ENCODE measurements at regions not wholly inside any gene's neighbourhood (a gene's known extent, or its start where the extent isn't known, plus 50 kb on each side); places are given as distances from the start of the nearest gene placed in this dataset.
"Not testable (repeated sequence)": the region's sequence is repeated elsewhere in the genome, so short reads cannot be mapped to it uniquely, and the experiment has no call there.

DNA sequence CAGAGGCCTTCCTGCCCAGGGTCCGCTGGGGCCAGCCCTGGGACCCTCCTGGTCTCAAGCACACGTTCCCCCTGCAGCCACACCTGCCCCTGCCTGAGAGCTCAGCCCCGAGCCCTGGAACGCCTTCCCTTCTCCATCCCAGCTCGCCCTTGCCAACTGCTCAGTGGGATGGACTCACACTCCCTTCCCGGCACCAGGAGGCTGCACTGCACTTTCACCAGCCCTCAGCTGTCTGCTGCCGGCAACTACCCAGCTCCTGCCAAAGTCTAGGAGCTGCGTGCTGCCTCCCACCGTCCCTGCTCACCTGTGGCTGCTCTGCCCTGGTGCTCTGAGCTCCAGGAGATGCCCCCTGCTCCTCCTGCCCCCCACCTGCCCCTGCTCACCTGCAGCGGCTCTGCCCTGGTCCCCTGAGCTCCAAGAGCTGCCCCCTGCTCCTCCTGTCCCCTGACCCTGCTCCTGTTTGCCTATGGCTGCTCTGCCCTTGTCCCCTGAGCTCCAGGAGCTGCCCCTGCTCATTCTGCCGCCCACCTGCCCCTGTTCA lies 246.4 kb downstream of the TMEM121 start:
- H3K4me1 Mint-ChIP-seq, H3K27ac Mint-ChIP-seq, H3K36me3 Mint-ChIP-seq, DNase-seq, H3K9me3 Mint-ChIP-seq, POLR2A ChIA-PET, ATAC-seq: not testable (repeated sequence)
- peak overlapping the region in 1 of 10 donors; percentile 34 for H3K4me3 Mint-ChIP-seq
- peaks cover 0 to 25% (median 12%) of the 10 kb centered on the region in 5 donors for H3K27me3 Mint-ChIP-seq

DNA sequence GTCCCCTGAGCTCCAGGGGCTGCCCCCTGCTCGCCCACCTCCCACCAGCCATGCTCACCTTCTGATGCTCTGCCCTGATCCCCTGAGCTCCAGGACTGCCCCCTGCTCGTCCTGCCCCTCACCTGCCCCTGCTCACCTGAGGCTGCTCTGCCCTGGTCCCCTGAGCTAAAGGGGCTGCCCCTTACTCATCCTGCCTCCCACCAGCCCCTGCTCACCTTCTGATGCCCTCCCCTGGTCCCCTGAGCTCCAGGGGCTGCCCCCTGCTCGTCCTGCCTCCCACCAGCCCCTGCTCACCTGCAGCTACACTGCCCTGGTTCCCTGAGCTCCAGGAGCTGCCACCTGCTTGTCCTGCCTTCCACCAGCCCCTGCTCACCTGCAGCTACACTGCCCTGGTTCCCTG lies 247.2 kb downstream of the TMEM121 start:
- Mint-ChIP-seq H3K9me3 (peaks cover 0 to 14% (median 10%) of the 10 kb centered on the region in 9 donors), H3K27ac (no peak overlapping the region), H3K4me1 (peaks cover 0 to 10% (median 3%) of the 10 kb centered on the region in 4 donors), H3K27me3 (peaks cover 0 to 28% (median 13%) of the 10 kb centered on the region in 5 donors), H3K36me3 (peaks cover 0 to 8% (median 0%) of the 10 kb centered on the region in 3 donors), H3K4me3 (peak overlapping the region in 1 of 10 donors; percentile 42)
- ATAC-seq (no peak), DNase-seq (no peak)
- POLR2A ChIA-PET = interaction anchor here (0.8 kb wide), 1 partner anchor 44 kb away, joined by 3 read pairs; no protein-coding TSS in a partner anchor

DNA sequence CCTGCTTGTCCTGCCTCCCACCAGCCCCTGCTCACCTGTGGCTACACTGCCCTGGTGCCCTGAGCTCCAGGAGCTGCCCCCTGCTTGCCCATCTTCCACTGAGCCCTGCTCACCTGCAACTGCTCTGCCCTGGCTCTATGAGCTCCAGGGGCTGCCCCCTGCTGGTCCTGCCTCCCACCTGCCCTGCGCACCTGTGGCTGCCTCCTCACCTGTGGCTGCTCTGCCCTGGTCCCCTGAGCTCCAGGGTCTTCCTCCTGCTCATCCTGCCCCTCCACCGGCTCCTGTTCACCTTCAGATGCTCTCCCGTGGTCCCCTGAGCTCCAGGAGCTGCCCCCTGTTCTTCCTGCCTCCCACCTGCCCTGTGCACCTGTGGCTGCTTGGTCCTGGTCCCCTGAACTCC lies 247.6 kb downstream of the TMEM121 start:
- Mint-ChIP-seq H3K4me1 (peaks cover 0 to 10% (median 3%) of the 10 kb centered on the region in 4 donors), H3K27ac (peak overlapping the region in 1 of 10 donors; percentile 66)

DNA sequence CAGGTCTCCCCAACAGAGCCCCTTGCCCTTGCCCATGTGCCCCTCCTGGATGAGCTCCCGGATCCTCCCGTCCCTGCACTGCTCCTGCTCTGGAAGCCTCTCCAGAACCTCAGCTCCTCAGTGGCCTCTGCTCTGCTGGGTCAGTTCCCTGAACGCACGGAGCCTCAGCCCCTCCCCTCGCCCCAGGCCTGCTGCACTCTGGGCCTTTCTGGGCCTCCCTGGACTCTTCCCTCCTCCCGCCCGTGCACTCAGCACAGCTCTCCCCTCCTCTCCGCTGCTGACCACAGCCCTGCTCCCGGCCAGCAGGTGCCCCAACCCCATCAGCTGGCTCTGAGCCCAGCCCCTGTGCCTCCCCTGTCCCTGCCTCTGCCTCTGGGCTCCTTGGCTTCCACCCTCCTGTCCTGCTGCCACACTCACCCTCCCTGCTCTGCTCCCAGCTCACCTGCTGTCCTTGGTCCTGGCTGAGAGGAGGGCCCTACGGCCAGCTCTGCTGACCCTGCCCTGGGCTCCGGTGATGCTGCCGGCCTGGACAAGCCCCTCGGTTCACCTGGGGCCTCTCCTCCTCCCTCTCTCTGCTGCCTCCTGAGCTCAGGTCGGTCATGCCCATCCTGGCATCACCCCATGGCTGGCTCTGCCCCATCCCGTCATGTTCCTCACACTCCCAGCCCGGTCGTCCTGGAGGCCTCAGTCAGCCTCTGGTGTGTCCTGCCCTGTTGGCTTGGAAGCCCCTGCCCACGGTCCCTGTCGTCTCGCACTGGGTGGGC lies 248.4 kb downstream of the TMEM121 start:
- not testable (repeated sequence) for DNase-seq, ATAC-seq, H3K4me3 Mint-ChIP-seq
- H3K9me3 Mint-ChIP-seq = peaks cover 5 to 26% (median 21%) of the 10 kb centered on the region in 9 donors
- H3K36me3 Mint-ChIP-seq = peaks cover 0 to 19% (median 0%) of the 10 kb centered on the region in 3 donors
- peaks cover 0 to 10% (median 3%) of the 10 kb centered on the region in 4 donors for H3K4me1 Mint-ChIP-seq
- H3K27me3 Mint-ChIP-seq = peaks cover 0 to 28% (median 13%) of the 10 kb centered on the region in 5 donors
- POLR2A ChIA-PET = interaction anchor here (0.8 kb wide), 1 partner anchor 43 kb away, joined by 3 read pairs; no protein-coding TSS in a partner anchor
- peak overlapping the region in 2 of 10 donors; percentile 17 to 66 for H3K27ac Mint-ChIP-seq

More for the DNA sequence above, 247.6 kb downstream of the TMEM121 start:
- H3K36me3 Mint-ChIP-seq = peaks cover 0 to 12% (median 0%) of the 10 kb centered on the region in 3 donors
- peaks cover 0 to 19% (median 14%) of the 10 kb centered on the region in 9 donors for H3K9me3 Mint-ChIP-seq
- peak overlapping the region in 1 of 10 donors; percentile 42 for H3K4me3 Mint-ChIP-seq
- ATAC-seq = no peak
- POLR2A ChIA-PET = interaction anchor here (0.8 kb wide), 1 partner anchor 44 kb away, joined by 3 read pairs; no protein-coding TSS in a partner anchor
- DNase-seq = no peak
- peaks cover 0 to 28% (median 13%) of the 10 kb centered on the region in 5 donors for H3K27me3 Mint-ChIP-seq

DNA sequence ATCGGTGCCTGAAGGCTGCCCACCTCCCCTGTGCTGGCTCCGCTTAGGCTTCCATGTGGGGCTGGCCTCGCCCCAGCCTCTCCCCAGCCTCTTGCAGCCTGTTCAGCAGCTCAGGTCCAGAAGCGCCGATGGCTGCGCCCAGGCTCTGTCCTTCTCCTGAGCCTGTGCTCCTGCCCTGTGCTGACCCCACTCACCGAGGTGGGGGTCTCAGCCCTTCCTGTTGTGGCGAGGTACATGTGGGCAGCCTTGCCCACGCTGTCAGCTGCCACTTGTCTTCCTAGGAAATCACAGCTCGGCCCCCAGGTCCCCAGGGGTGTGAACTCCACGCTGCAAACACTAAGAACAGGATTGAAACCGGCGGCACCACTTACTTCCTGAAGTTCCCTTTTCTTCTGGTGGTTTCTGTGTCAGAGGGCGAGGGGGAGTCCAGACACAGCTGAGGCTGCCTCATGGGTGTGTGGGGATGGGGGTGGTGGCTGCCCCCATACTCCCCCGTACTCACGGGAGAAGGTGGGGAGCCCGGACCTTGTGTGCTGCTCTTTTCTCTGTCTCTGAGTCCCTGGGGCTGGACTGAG lies 249.1 kb downstream of the TMEM121 start:
- Mint-ChIP-seq H3K36me3 (peaks cover 0 to 22% (median 2%) of the 10 kb centered on the region in 3 donors), H3K4me3 (peak overlapping the region in 2 of 10 donors; percentile 28 to 72), H3K4me1 (peaks cover 0 to 10% (median 3%) of the 10 kb centered on the region in 4 donors), H3K9me3 (peaks cover 7 to 32% (median 28%) of the 10 kb centered on the region in 9 donors), H3K27ac (peak overlapping the region in 3 of 10 donors; percentile 4 to 68 (median 13)), H3K27me3 (peaks cover 0 to 28% (median 13%) of the 10 kb centered on the region in 5 donors)
- ATAC-seq, DNase-seq, POLR2A ChIA-PET: not testable (repeated sequence)

DNA sequence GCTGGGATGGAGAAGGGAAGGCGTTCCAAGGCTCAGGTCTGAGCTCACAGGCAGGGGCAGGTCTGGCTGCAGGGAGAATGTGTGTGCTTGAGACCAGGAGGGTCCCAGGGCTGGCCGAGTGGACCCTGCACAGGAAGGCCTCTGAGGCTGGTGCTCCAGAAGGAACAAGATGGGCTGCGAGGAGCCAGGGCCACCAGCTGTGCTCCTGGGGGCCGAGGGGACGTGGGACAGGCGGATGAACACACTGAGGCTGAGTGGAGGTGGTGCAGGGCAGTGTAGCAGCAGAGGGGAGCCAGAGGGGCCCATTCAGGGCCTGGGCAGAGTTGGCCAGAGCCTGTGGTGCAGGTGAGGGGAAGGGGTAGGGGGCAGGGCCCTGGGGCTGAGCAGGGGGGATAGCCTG lies 249.7 kb downstream of the TMEM121 start:
- ATAC-seq = not testable (repeated sequence)

DNA sequence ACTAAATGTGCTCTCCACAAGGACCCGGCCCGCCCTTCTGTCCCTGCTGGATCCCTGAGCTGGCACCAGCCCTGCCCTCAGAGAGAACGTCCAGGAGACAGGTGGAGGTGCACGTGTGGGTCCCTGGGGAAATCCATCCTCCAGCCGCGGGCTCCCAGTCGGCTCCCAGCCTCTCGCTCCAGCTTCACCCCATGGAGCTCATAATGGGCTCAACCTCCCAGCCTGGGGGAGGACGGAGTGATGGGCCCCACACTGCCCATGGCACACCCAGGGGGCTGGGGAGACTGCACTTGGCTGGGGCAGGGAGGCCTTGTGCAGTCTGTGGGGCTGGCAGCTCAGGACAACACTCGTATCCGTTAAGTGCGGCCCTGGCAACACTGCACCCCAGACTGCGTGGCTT lies 250.5 kb downstream of the TMEM121 start:
- POLR2A ChIA-PET = no interaction called here
- H3K27me3 Mint-ChIP-seq = peaks cover 0 to 28% (median 13%) of the 10 kb centered on the region in 5 donors
- no peak for DNase-seq
- H3K4me1 Mint-ChIP-seq = peaks cover 0 to 10% (median 3%) of the 10 kb centered on the region in 4 donors
- no peak for ATAC-seq
- H3K9me3 Mint-ChIP-seq = peaks cover 11 to 47% (median 41%) of the 10 kb centered on the region in 9 donors
- no peak overlapping the region for H3K27ac Mint-ChIP-seq
- peaks cover 0 to 37% (median 5%) of the 10 kb centered on the region in 3 donors for H3K36me3 Mint-ChIP-seq
- no peak overlapping the region for H3K4me3 Mint-ChIP-seq

More for the DNA sequence above, 249.7 kb downstream of the TMEM121 start:
- Mint-ChIP-seq H3K36me3 (peaks cover 0 to 29% (median 5%) of the 10 kb centered on the region in 3 donors), H3K27me3 (peaks cover 0 to 28% (median 13%) of the 10 kb centered on the region in 5 donors), H3K4me1 (peaks cover 0 to 10% (median 3%) of the 10 kb centered on the region in 4 donors), H3K9me3 (peaks cover 7 to 39% (median 35%) of the 10 kb centered on the region in 9 donors)
- POLR2A ChIA-PET, DNase-seq, H3K27ac Mint-ChIP-seq, H3K4me3 Mint-ChIP-seq: not testable (repeated sequence)

DNA sequence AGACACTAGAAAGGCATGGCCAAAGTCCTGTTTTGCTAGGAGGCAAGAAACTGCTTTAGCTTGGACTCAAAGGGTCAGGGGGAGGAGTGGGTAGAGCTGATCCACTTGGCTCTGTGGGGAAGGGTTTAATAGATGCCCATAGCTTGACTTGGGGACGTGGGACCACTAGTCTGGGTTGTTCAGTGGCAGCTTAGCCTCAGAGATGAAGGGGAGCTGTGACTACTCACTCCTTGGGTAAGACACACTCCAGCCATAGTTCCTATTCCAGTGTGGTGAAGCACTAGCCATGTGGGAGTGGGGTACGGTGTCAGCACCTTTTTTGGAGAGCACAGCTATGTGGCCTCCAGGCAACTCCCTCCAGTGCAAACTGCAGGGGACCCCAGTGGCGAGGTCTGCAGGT lies 257.3 kb downstream of the TMEM121 start:
- no peak overlapping the region for H3K27ac Mint-ChIP-seq
- H3K9me3 Mint-ChIP-seq = peaks cover 6 to 41% (median 37%) of the 10 kb centered on the region in 9 donors
- ATAC-seq (no peak), DNase-seq (no peak)
- peaks cover 0 to 2% (median 0%) of the 10 kb centered on the region in 4 donors for H3K4me1 Mint-ChIP-seq
- H3K4me3 Mint-ChIP-seq = no peak overlapping the region
- H3K27me3 Mint-ChIP-seq = peaks cover 3 to 25% (median 16%) of the 10 kb centered on the region in 5 donors
- POLR2A ChIA-PET = no interaction called here
- peaks cover 0 to 32% (median 5%) of the 10 kb centered on the region in 3 donors for H3K36me3 Mint-ChIP-seq

DNA sequence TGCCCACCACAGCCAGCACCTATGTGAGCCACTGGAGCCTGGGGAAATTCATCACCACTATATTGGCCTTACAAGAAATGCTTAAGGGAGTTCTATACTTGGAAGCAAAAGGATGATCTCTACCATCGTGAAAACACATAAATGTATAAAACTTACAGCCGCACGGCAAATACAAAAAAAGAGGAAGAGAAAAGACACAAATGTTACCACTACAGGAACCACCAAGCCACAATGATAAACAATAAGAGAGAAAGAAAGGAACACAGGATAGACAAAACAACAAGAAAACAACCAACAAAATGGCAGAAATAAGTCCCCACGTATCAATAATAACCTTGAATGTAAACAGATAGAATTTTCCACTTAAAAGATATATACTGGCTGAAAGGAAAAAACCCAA lies 267.5 kb downstream of the TMEM121 start:
- peaks cover 0 to 8% (median 0%) of the 10 kb centered on the region in 9 donors for H3K9me3 Mint-ChIP-seq
- ATAC-seq = no peak
- DNase-seq = no peak
- peaks cover 0 to 10% (median 1%) of the 10 kb centered on the region in 4 donors for H3K4me1 Mint-ChIP-seq
- peaks cover 24 to 45% (median 30%) of the 10 kb centered on the region in 5 donors for H3K27me3 Mint-ChIP-seq
- H3K27ac Mint-ChIP-seq = peak overlapping the region in 1 of 10 donors; percentile 11
- peaks cover 0 to 6% (median 2%) of the 10 kb centered on the region in 3 donors for H3K36me3 Mint-ChIP-seq
- peak overlapping the region in 1 of 10 donors; percentile 11 for H3K4me3 Mint-ChIP-seq
- POLR2A ChIA-PET = no interaction called here

DNA sequence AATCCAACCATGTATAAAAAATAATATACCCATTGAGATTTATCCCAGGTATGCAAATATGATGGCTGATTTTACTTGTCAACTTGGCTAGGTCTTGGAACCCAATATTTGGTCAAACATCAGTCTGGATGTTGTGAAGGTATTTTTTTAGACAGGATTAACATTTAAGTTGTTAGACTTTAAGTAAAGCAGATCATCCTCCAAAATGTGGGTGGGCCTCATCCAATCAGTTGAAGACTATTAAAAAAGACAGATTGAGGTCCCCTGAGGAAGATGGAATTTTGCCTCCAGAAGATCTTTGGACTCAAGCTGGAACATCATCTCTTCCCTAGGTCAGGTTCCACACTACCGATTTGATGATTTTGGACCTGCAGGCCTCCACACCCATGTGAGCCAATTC lies 271.2 kb downstream of the TMEM121 start:
- peaks cover 0 to 18% (median 0%) of the 10 kb centered on the region in 3 donors for H3K36me3 Mint-ChIP-seq
- no peak overlapping the region for H3K27ac Mint-ChIP-seq
- peaks cover 14 to 37% (median 20%) of the 10 kb centered on the region in 5 donors for H3K27me3 Mint-ChIP-seq
- H3K9me3 Mint-ChIP-seq = peaks cover 0 to 15% (median 2%) of the 10 kb centered on the region in 9 donors
- no peak for DNase-seq
- no peak for ATAC-seq
- POLR2A ChIA-PET = no interaction called here
- no peak overlapping the region for H3K4me3 Mint-ChIP-seq
- H3K4me1 Mint-ChIP-seq = peaks cover 0 to 10% (median 1%) of the 10 kb centered on the region in 4 donors

DNA sequence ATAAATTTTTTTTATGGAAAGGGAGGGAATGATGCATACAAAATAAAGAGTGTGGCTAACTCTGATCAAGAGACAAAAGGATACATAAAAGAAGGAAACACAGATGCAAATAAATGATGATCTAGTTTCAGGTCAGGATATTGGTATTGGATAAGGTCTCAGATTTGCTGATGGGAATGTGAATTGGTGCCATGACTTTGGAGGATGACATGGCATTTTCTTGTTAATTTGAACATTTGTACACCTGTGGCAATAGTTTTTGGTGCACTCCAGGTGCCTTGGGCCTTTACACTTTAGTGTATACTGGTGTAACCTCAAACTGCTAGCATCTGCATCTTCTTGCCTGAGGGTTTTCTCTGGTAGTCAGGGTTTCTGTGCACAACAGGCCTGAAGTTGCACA lies 279.3 kb downstream of the TMEM121 start:
- H3K9me3 Mint-ChIP-seq = peaks cover 0 to 42% (median 15%) of the 10 kb centered on the region in 9 donors
- POLR2A ChIA-PET = no interaction called here
- H3K27me3 Mint-ChIP-seq = peaks cover 0 to 14% (median 2%) of the 10 kb centered on the region in 5 donors
- no peak overlapping the region for H3K4me3 Mint-ChIP-seq
- ATAC-seq = no peak
- no peaks in the 10 kb centered on the region for H3K4me1 Mint-ChIP-seq
- H3K27ac Mint-ChIP-seq = no peak overlapping the region
- DNase-seq = no peak
- H3K36me3 Mint-ChIP-seq = peaks cover 0 to 19% (median 11%) of the 10 kb centered on the region in 3 donors

DNA sequence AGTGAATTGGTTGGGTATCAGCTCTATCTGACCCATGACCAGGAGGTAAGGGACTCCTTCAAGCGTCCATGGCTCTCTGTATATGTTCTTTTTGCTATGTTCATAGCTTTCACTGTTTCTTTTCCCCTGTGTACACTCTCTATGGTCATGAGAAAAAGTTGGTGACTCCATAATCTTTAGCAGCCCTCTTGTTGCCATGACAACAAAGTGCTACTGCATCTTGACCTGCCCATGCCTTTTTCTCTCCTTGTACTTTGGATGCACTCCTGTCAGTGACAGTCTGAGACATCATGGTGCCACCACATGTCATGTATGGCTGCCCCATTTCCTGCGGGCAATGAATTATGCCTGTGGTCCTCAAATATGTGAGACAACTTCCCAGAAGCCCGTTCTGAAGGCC lies 280.2 kb downstream of the TMEM121 start:
- H3K9me3 Mint-ChIP-seq = peaks cover 0 to 43% (median 16%) of the 10 kb centered on the region in 9 donors
- H3K4me1 Mint-ChIP-seq = no peaks in the 10 kb centered on the region
- H3K4me3 Mint-ChIP-seq = no peak overlapping the region
- no peak for DNase-seq
- ATAC-seq = no peak
- POLR2A ChIA-PET = no interaction called here
- H3K27ac Mint-ChIP-seq = no peak overlapping the region
- H3K36me3 Mint-ChIP-seq = peaks cover 0 to 19% (median 8%) of the 10 kb centered on the region in 3 donors
- peaks cover 0 to 19% (median 2%) of the 10 kb centered on the region in 5 donors for H3K27me3 Mint-ChIP-seq
